Gastroesophageal sphincter (tissue), 3 donors: ENCODE measurements at regions not wholly inside any gene's neighbourhood (a gene's known extent, or its start where the extent isn't known, plus 50 kb on each side); places are given as distances from the start of the nearest gene placed in this dataset.

Experiments used
- EP300 ChIP-seq: sonication (generic); formaldehyde crosslinking; IDR thresholded peaks from one replicate; pipeline ENCODE4 v1.6.1; 2017; ENCODE audit warnings: antibody characterized with exemption, mild to moderate bottlenecking
- POLR2A ChIP-seq, 2 donors: fragments of 450-650 bp; IDR thresholded peaks; one replicate each; pipeline ENCODE4 v1.6.1; 2017; ENCODE audit warnings: antibody characterized with exemption in 2 of 2, mild to moderate bottlenecking in 2 of 2, moderate library complexity in 1 of 2
- TF ChIP-seq, protein P1 (sequence below), 4 experiments: fragments of 200-600 bp in 2 of 4; fragments of 450-650 bp in 2 of 4; sonication (generic) in 1 of 4; IDR thresholded peaks; one replicate each; pipeline ENCODE4 v1.5.1; 2017 to 2019; ENCODE audit warnings: antibody characterized with exemption in 4 of 4, mild to moderate bottlenecking in 2 of 4, moderate library complexity in 2 of 4

DNA sequence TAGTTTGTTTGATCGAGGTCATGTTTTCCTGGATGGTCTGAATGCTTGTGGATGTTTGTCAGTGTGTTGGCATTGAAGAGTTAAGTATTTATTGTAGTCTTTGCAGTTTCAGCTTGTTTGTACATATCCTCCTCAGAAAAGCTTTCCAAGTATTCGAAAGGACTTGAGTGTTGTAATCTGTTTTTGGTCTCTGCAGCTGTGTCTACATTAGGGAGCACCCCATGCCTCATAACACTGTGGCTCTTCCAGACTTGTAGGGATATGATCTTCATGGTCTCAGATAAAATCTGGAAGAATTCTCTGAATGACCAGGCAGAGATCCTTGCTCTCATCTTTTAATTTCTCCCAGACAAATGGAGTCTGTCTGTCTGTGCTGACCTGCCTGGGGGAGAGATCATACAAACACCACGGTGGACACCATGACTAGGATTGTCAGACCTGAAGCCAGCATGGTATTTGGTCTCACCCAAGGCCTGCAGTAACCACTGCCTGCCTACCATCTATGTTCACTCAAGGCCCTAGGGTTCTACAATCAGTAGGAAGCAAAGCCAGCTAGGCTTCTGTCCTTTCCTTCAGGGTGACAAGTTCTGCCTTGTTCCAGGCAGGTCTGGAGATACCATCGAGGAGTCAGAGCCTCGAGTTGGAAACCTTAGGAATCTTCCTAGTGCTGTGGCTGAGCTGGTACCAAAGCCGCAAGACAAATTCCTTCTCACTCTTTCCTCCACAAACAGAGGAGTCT lies 114.7 kb upstream of the KHDRBS2 start:
- TF ChIP-seq, protein P1, sequence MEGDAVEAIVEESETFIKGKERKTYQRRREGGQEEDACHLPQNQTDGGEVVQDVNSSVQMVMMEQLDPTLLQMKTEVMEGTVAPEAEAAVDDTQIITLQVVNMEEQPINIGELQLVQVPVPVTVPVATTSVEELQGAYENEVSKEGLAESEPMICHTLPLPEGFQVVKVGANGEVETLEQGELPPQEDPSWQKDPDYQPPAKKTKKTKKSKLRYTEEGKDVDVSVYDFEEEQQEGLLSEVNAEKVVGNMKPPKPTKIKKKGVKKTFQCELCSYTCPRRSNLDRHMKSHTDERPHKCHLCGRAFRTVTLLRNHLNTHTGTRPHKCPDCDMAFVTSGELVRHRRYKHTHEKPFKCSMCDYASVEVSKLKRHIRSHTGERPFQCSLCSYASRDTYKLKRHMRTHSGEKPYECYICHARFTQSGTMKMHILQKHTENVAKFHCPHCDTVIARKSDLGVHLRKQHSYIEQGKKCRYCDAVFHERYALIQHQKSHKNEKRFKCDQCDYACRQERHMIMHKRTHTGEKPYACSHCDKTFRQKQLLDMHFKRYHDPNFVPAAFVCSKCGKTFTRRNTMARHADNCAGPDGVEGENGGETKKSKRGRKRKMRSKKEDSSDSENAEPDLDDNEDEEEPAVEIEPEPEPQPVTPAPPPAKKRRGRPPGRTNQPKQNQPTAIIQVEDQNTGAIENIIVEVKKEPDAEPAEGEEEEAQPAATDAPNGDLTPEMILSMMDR (IDR thresholded peaks at IDR 0.05) = no peak
- TF ChIP-seq POLR2A (IDR thresholded peaks at IDR 0.05) = no peak
- TF ChIP-seq EP300 = no peak
